ENCODE measurements at regions not wholly inside any gene's neighbourhood (a gene's known extent, or its start where the extent isn't known, plus 50 kb on each side); places are given as distances from the start of the nearest gene placed in this dataset.

DNA sequence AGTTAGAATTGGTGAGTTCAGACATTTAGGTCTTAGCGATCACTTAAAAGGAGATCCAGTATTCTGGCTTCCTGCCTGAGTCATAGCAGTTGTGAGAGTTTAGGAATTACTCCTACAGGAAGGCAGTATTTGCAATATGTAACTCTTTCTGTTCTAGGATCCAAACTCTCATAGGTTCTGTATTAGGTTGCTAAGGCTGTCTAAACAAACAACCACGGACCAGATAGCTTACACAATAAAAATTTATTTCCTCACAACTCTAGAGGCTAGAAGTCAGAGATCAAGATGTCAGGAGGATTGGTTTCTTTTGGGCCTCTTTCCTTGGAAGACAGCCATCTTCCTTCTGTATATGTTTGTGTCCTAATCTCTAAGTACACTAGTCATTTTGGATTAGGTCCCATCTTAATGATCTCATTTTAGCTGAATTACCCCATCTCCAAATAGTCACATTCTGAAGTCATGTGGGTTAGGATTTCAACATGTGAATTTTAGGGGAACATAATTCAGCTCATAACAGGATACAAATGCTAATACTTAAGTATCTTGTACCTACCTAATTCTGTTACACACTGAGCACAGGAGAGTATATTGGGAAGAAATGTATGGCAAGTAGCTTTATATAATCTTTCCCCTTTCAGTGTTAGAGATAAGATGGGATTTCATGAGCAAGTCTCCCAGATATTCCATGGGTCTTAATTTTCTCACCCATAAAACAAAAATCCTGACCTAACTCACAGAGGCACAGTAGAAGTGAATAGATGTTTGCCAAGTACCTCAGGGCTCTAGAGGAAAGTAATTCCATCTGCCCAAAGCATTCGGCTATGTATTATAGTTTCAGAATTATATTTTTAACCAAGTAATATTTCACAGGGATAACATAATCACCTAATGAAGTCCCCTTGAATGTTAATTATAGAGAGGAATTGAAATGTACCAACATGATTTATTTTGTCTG, 144.4 kb downstream of the PTBP2 start:
- intact Hi-C loops (cut with micrococcal nuclease) = no loop called here
- H3K27ac Mint-ChIP-seq = no peak overlapping the region
- DNase-seq = no peak
- H3K4me3 Mint-ChIP-seq = no peak overlapping the region
- H3K9me3 Mint-ChIP-seq = peaks cover 0 to 17% (median 7%) of the 10 kb centered on the region in 11 donors
- H3K36me3 ChIP-seq (ENCODE audit: control insufficient read depth in 2 of 3, insufficient read depth in 3 of 3, low read length in 3 of 3) = no peaks in the 10 kb centered on the region
- CTCF ChIA-PET = no interaction called here
- H3K9me3 ChIP-seq (ENCODE audit: control insufficient read depth in 2 of 3, low read length in 3 of 3) = no peaks in the 10 kb centered on the region
- no peak overlapping the region for H3K27ac ChIP-seq (ENCODE audit: low read depth, low read length)
- no peak overlapping the region for H3K4me3 ChIP-seq (ENCODE audit: low read length)
- H3K4me1 Mint-ChIP-seq = no peaks in the 10 kb centered on the region
- no peaks in the 10 kb centered on the region for H3K36me3 Mint-ChIP-seq
- POLR2A ChIA-PET = no interaction called here
- peaks cover 0 to 22% (median 13%) of the 10 kb centered on the region in 5 donors for H3K27me3 Mint-ChIP-seq
- H3K4me1 ChIP-seq (ENCODE audit: control insufficient read depth in 2 of 2, insufficient read depth in 2 of 2, low read length in 2 of 2) = no peaks in the 10 kb centered on the region
- no peak for ATAC-seq
- H3K27me3 ChIP-seq (ENCODE audit: control insufficient read depth in 2 of 2, insufficient read depth in 2 of 2, low read length in 2 of 2) = no peaks in the 10 kb centered on the region

DNA sequence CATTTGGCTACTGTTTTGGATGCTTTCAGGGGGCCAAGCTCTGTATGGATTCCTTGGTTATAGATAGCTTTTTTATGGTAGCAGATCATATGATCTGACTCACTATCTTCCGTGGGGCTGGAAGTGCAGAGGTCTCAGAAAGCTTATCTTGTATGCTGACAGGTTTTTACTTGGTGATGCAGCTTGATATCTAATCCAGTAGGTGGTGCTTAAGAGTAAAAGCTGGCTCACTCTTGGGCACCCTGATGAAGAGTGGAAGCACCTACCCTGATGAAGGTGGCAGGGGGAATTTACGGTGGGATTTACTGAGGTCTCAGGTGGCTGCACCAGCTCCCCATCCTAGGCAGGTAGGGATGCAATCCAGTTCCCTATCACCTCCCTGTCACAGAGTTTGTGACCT, 151.2 kb downstream of the PTBP2 start:
- Histone ChIP-seq H3K4me3 (ENCODE audit: low read length) (no peak overlapping the region), H3K4me1 (ENCODE audit: control insufficient read depth in 2 of 2, insufficient read depth in 2 of 2, low read length in 2 of 2) (no peaks in the 10 kb centered on the region), H3K36me3 (ENCODE audit: control insufficient read depth in 2 of 3, insufficient read depth in 3 of 3, low read length in 3 of 3) (no peaks in the 10 kb centered on the region), H3K9me3 (ENCODE audit: control insufficient read depth in 2 of 3, low read length in 3 of 3) (peaks cover 0 to 12% (median 5%) of the 10 kb centered on the region in 3 experiments), H3K27ac (ENCODE audit: low read depth, low read length) (no peak overlapping the region), H3K27me3 (ENCODE audit: control insufficient read depth in 2 of 2, insufficient read depth in 2 of 2, low read length in 2 of 2) (no peaks in the 10 kb centered on the region)
- no peak overlapping the region for H3K27ac Mint-ChIP-seq
- intact Hi-C loops (cut with micrococcal nuclease) = no loop called here
- ChIA-PET CTCF (no interaction called here), POLR2A (no interaction called here)
- peaks cover 0 to 4% (median 0%) of the 10 kb centered on the region in 5 donors for H3K36me3 Mint-ChIP-seq
- no peak overlapping the region for H3K4me3 Mint-ChIP-seq
- ATAC-seq (no peak), DNase-seq (no peak)
- H3K27me3 Mint-ChIP-seq = peaks cover 0 to 16% (median 11%) of the 10 kb centered on the region in 5 donors
- no peaks in the 10 kb centered on the region for H3K4me1 Mint-ChIP-seq
- peaks cover 4 to 36% (median 16%) of the 10 kb centered on the region in 11 donors for H3K9me3 Mint-ChIP-seq

DNA sequence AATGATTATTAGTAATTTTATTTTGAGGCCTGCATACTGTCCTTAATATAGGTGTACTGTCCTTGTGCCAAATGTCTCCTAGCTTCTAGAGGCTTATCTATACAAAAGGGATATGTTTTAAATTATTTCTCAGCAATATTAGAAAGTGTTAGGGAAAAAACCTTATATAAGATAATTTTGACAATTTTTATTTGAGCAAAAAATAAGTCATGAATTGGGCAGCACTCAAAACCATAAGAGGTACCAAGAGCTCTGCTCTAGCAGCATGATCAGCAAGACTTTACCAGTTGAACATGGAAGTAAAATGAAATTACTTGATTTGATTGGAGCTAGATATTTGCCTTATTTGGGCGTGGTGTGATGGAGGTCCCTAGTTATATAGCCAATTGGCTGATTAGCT, 157.1 kb downstream of the PTBP2 start:
- no peak overlapping the region for H3K4me3 ChIP-seq (ENCODE audit: low read length)
- ChIA-PET POLR2A (no interaction called here), CTCF (no interaction called here)
- H3K4me1 ChIP-seq (ENCODE audit: control insufficient read depth in 2 of 2, insufficient read depth in 2 of 2, low read length in 2 of 2) = no peaks in the 10 kb centered on the region
- no peak for DNase-seq
- no peak overlapping the region for H3K27ac ChIP-seq (ENCODE audit: low read depth, low read length)
- Mint-ChIP-seq H3K4me3 (no peak overlapping the region), H3K27ac (no peak overlapping the region), H3K27me3 (peaks cover 0 to 17% (median 5%) of the 10 kb centered on the region in 5 donors), H3K9me3 (peaks cover 0 to 12% (median 2%) of the 10 kb centered on the region in 11 donors), H3K4me1 (no peaks in the 10 kb centered on the region), H3K36me3 (no peaks in the 10 kb centered on the region)
- H3K27me3 ChIP-seq (ENCODE audit: control insufficient read depth in 2 of 2, insufficient read depth in 2 of 2, low read length in 2 of 2) = no peaks in the 10 kb centered on the region
- ATAC-seq = no peak
- peaks cover 0 to under 1% (median 0%) of the 10 kb centered on the region in 3 experiments for H3K9me3 ChIP-seq (ENCODE audit: control insufficient read depth in 2 of 3, low read length in 3 of 3)
- H3K36me3 ChIP-seq (ENCODE audit: control insufficient read depth in 2 of 3, insufficient read depth in 3 of 3, low read length in 3 of 3) = no peaks in the 10 kb centered on the region
- intact Hi-C loops (cut with micrococcal nuclease) = no loop called here

GRCh38 chr1:96880626-96881025, 159.0 kb downstream of the PTBP2 start:
- Mint-ChIP-seq H3K27me3 (peaks cover 0 to 15% (median 5%) of the 10 kb centered on the region in 5 donors), H3K9me3 (peaks cover 0 to 7% (median 0%) of the 10 kb centered on the region in 11 donors), H3K4me1 (no peaks in the 10 kb centered on the region), H3K36me3 (no peaks in the 10 kb centered on the region), H3K4me3 (no peak overlapping the region), H3K27ac (no peak overlapping the region)
- Histone ChIP-seq H3K27ac (ENCODE audit: low read depth, low read length) (no peak overlapping the region), H3K36me3 (ENCODE audit: control insufficient read depth in 2 of 3, insufficient read depth in 3 of 3, low read length in 3 of 3) (no peaks in the 10 kb centered on the region), H3K4me1 (ENCODE audit: control insufficient read depth in 2 of 2, insufficient read depth in 2 of 2, low read length in 2 of 2) (no peaks in the 10 kb centered on the region), H3K4me3 (ENCODE audit: low read length) (no peak overlapping the region), H3K9me3 (ENCODE audit: control insufficient read depth in 2 of 3, low read length in 3 of 3) (no peaks in the 10 kb centered on the region), H3K27me3 (ENCODE audit: control insufficient read depth in 2 of 2, insufficient read depth in 2 of 2, low read length in 2 of 2) (no peaks in the 10 kb centered on the region)
- ATAC-seq = no peak
- ChIA-PET POLR2A (no interaction called here), CTCF (no interaction called here)
- DNase-seq = no peak
- intact Hi-C loops (cut with micrococcal nuclease) = no loop called here

- peaks cover 0 to 7% (median 0%) of the 10 kb centered on the region in 11 donors for H3K9me3 Mint-ChIP-seq
- no peaks in the 10 kb centered on the region for H3K27me3 ChIP-seq (ENCODE audit: control insufficient read depth in 2 of 2, insufficient read depth in 2 of 2, low read length in 2 of 2)
- ATAC-seq (no peak), DNase-seq (no peak)
- no peaks in the 10 kb centered on the region for H3K4me1 Mint-ChIP-seq
- peaks cover 0 to 5% (median 0%) of the 10 kb centered on the region in 5 donors for H3K27me3 Mint-ChIP-seq
- no peak overlapping the region for H3K27ac Mint-ChIP-seq
- ChIA-PET POLR2A (no interaction called here), CTCF (no interaction called here)
- no peak overlapping the region for H3K27ac ChIP-seq (ENCODE audit: low read depth, low read length)
- no peaks in the 10 kb centered on the region for H3K36me3 ChIP-seq (ENCODE audit: control insufficient read depth in 2 of 3, insufficient read depth in 3 of 3, low read length in 3 of 3)
- no peaks in the 10 kb centered on the region for H3K9me3 ChIP-seq (ENCODE audit: control insufficient read depth in 2 of 3, low read length in 3 of 3)
- H3K4me3 ChIP-seq (ENCODE audit: low read length) = no peak overlapping the region
- no peaks in the 10 kb centered on the region for H3K36me3 Mint-ChIP-seq
- H3K4me1 ChIP-seq (ENCODE audit: control insufficient read depth in 2 of 2, insufficient read depth in 2 of 2, low read length in 2 of 2) = no peaks in the 10 kb centered on the region
- intact Hi-C loops (cut with micrococcal nuclease) = no loop called here
- H3K4me3 Mint-ChIP-seq = no peak overlapping the region
Measured at GRCh38 chr1:96882096-96882495, 160.5 kb downstream of the PTBP2 start.

DNA sequence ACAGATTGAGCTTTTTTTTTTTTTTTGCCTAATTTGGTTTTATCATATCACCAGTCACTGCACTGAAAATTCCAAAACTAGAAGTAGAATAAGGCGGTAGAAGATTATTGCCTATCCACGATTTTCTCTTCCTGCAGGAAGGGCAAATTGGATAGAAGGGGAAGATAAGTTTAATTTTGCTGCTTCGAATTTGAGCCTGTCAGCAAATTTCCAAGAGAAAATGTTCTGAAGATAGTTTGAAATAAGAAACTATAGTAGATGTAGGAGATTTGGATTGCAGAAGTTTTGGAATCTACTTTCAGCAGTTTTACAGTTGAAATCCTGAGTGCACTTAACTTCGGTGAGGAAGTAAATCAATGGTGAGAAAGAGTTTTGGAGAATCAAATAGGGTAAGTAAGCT, 164.9 kb downstream of the PTBP2 start:
- H3K27me3 Mint-ChIP-seq = peaks cover 0 to 4% (median 0%) of the 10 kb centered on the region in 5 donors
- H3K4me3 Mint-ChIP-seq = no peak overlapping the region
- POLR2A ChIA-PET = no interaction called here
- CTCF ChIA-PET = no interaction called here
- peaks cover 0 to 3% (median 0%) of the 10 kb centered on the region in 3 experiments for H3K9me3 ChIP-seq (ENCODE audit: control insufficient read depth in 2 of 3, low read length in 3 of 3)
- H3K36me3 ChIP-seq (ENCODE audit: control insufficient read depth in 2 of 3, insufficient read depth in 3 of 3, low read length in 3 of 3) = no peaks in the 10 kb centered on the region
- no peak for DNase-seq
- no peak overlapping the region for H3K27ac Mint-ChIP-seq
- no peaks in the 10 kb centered on the region for H3K4me1 ChIP-seq (ENCODE audit: control insufficient read depth in 2 of 2, insufficient read depth in 2 of 2, low read length in 2 of 2)
- peaks cover 0 to 13% (median 5%) of the 10 kb centered on the region in 11 donors for H3K9me3 Mint-ChIP-seq
- H3K36me3 Mint-ChIP-seq = no peaks in the 10 kb centered on the region
- H3K4me1 Mint-ChIP-seq = no peaks in the 10 kb centered on the region
- no peak for ATAC-seq
- no peaks in the 10 kb centered on the region for H3K27me3 ChIP-seq (ENCODE audit: control insufficient read depth in 2 of 2, insufficient read depth in 2 of 2, low read length in 2 of 2)
- H3K4me3 ChIP-seq (ENCODE audit: low read length) = no peak overlapping the region
- no peak overlapping the region for H3K27ac ChIP-seq (ENCODE audit: low read depth, low read length)
- intact Hi-C loops (cut with micrococcal nuclease) = no loop called here

GRCh38 chr1:96887501-96887900, 165.9 kb downstream of the PTBP2 start:
- H3K9me3 ChIP-seq (ENCODE audit: control insufficient read depth in 2 of 3, low read length in 3 of 3) = peaks cover 0 to 3% (median 0%) of the 10 kb centered on the region in 3 experiments
- H3K27me3 ChIP-seq (ENCODE audit: control insufficient read depth in 2 of 2, insufficient read depth in 2 of 2, low read length in 2 of 2) = no peaks in the 10 kb centered on the region
- ChIA-PET CTCF (no interaction called here), POLR2A (no interaction called here)
- Mint-ChIP-seq H3K4me1 (no peaks in the 10 kb centered on the region), H3K27me3 (peaks cover 0 to 4% (median 0%) of the 10 kb centered on the region in 5 donors), H3K4me3 (no peak overlapping the region), H3K27ac (no peak overlapping the region), H3K9me3 (peaks cover 0 to 19% (median 11%) of the 10 kb centered on the region in 11 donors), H3K36me3 (peaks cover 0 to 4% (median 0%) of the 10 kb centered on the region in 5 donors)
- DNase-seq (no peak), ATAC-seq (no peak)
- no peaks in the 10 kb centered on the region for H3K4me1 ChIP-seq (ENCODE audit: control insufficient read depth in 2 of 2, insufficient read depth in 2 of 2, low read length in 2 of 2)
- no peak overlapping the region for H3K27ac ChIP-seq (ENCODE audit: low read depth, low read length)
- H3K36me3 ChIP-seq (ENCODE audit: control insufficient read depth in 2 of 3, insufficient read depth in 3 of 3, low read length in 3 of 3) = no peaks in the 10 kb centered on the region
- H3K4me3 ChIP-seq (ENCODE audit: low read length) = no peak overlapping the region
- intact Hi-C loops (cut with micrococcal nuclease) = no loop called here
